Neutrophil (primary cell): ENCODE measurements at regions not wholly inside any gene's neighbourhood (a gene's known extent, or its start where the extent isn't known, plus 50 kb on each side); places are given as distances from the start of the nearest gene placed in this dataset.

Experiments
- H3K27ac ChIP-seq: fragments of 200-600 bp; sonication (generic); 2 replicates; pipeline ENCODE4 v1.5.1; 2016; ENCODE audit warnings: mild to moderate bottlenecking, moderate library complexity
- H3K27me3 ChIP-seq: fragments of 200-600 bp; sonication (generic); 2 replicates; pipeline ENCODE4 v1.6.0; 2016; ENCODE audit warnings: mild to moderate bottlenecking
- H3K36me3 ChIP-seq: fragments of 200-600 bp; sonication (generic); 2 replicates; pipeline ENCODE4 v1.5.1; 2017
- H3K4me1 ChIP-seq, 2 experiments: fragments of 200-600 bp in 1 of 2; sonication (generic) in 1 of 2; 1 replicate in 1 of 2; 2 replicates in 1 of 2; pipeline versions ENCODE4 v1.5.1 to v1.6.1; 2013 to 2016; ENCODE audit warnings: low read depth in 1 of 2, low read length in 1 of 2, mild to moderate bottlenecking in 1 of 2, moderate library complexity in 1 of 2; ENCODE audit not compliant: control insufficient read depth in 1 of 2, insufficient read depth in 1 of 2
- H3K4me3 ChIP-seq, 2 experiments: fragments of 200-600 bp in 1 of 2; sonication (generic) in 1 of 2; 1 replicate in 1 of 2; 2 replicates in 1 of 2; pipeline ENCODE4 v1.5.1; 2013 to 2016; ENCODE audit warnings: low read depth in 1 of 2, low read length in 1 of 2, mild to moderate bottlenecking in 1 of 2, moderate library complexity in 1 of 2
- H3K9me3 ChIP-seq: fragments of 200-600 bp; sonication (generic); 2 replicates; pipeline ENCODE4 v1.5.1; 2016
- TF ChIP-seq, protein P1 (sequence below): fragments of 200-600 bp; sonication (generic); IDR thresholded peaks from 2 replicates; pipeline ENCODE4 v1.5.1; 2016; ENCODE audit warnings: antibody characterized with exemption

DNA sequence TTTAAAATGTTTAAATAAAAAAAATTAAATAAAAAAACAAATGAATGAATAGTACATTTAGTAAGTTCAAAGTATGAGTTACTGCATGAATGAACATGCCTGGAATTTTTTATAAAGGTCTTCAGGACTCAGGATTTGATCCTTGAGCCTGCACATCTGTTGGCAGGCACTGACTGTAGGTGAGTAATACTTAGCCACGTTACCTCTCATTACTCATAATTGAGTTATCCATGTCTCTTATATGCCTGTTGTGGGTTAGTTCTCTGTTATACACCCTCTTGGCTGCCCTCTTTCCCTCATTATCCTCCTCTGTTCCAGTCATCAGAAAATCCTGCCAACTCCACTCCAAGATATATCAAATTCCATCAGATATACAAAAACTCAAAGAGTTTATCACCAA is 276.0 kb downstream of the FBXW7 start:
- Histone ChIP-seq H3K36me3 (no peaks in the 10 kb centered on the region), H3K27ac (no peak overlapping the region), H3K4me3 (no peak overlapping the region), H3K27me3 (no peaks in the 10 kb centered on the region), H3K9me3 (no peaks in the 10 kb centered on the region), H3K4me1 (no peaks in the 10 kb centered on the region)
- TF ChIP-seq, protein P1, sequence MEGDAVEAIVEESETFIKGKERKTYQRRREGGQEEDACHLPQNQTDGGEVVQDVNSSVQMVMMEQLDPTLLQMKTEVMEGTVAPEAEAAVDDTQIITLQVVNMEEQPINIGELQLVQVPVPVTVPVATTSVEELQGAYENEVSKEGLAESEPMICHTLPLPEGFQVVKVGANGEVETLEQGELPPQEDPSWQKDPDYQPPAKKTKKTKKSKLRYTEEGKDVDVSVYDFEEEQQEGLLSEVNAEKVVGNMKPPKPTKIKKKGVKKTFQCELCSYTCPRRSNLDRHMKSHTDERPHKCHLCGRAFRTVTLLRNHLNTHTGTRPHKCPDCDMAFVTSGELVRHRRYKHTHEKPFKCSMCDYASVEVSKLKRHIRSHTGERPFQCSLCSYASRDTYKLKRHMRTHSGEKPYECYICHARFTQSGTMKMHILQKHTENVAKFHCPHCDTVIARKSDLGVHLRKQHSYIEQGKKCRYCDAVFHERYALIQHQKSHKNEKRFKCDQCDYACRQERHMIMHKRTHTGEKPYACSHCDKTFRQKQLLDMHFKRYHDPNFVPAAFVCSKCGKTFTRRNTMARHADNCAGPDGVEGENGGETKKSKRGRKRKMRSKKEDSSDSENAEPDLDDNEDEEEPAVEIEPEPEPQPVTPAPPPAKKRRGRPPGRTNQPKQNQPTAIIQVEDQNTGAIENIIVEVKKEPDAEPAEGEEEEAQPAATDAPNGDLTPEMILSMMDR = no peak

DNA sequence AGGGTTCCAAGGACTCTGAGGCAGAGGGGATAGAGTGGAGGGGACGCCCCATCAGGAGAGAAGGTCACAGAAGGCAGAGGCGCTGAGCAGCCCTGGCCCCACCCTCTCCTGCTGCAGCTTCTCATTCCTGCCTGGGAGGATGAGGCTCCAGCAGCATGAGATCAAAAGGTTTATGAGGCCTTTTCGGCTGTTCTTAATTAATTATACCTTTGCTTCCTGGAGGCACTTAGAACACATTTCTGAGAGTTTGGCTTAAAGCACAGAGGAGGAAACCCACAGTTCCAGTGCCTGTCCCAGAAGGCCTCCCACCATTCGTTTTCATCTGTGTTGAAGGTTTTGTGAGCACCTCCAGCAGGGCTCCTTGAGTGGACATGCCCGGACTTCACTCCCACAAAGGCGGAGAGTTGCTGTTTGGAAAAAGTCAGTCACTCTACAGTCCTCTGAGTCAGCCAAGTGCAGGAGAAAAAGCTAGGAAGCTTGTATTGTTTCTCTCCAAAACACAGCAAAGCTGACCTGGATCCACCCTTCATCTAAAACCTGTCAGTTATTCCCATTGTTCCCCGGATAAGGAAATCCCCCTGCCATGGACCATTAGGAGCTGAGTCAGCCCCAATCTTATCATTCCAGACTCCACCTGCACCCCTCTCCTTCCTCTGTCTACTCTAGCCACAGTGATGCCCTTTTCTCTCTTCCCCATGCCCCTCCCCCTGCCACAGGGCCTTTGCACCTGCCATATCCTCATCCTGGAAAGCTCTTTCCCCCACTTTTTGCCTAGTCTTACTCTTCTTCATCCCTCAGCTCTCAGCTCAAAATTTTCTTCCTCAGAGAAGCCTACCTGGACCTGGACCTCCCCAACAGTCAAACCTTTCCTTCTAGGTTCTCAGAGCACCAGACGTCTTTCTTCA is 276.8 kb downstream of the FBXW7 start:
- Histone ChIP-seq H3K27ac (no peak overlapping the region), H3K4me1 (no peaks in the 10 kb centered on the region), H3K4me3 (no peak overlapping the region), H3K27me3 (no peaks in the 10 kb centered on the region), H3K9me3 (no peaks in the 10 kb centered on the region), H3K36me3 (no peaks in the 10 kb centered on the region)
- TF ChIP-seq, protein P1 = no peak

DNA sequence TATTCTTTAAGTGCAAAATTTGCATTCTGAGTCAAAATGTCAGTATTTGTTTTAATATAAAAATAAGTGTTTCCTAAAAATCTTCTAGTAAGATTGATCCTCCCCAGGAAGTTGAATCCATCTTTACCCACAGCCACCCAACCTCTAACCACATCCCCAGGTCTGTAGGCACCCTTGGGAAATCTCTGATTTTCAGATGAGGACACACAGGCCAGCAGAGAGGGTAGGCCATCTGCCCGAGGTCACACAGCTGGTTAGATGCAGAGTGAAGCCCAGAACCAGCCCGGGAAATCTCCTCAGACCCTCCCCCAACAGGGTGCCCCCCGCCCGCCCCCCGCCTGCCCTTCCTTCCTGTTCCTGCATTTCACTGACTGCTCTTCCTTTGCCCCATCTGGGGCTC is 277.5 kb downstream of the FBXW7 start:
- Histone ChIP-seq H3K27me3 (no peaks in the 10 kb centered on the region), H3K36me3 (no peaks in the 10 kb centered on the region), H3K4me3 (no peak overlapping the region), H3K4me1 (no peaks in the 10 kb centered on the region), H3K9me3 (no peaks in the 10 kb centered on the region), H3K27ac (no peak overlapping the region)
- TF ChIP-seq, protein P1 = no peak

DNA sequence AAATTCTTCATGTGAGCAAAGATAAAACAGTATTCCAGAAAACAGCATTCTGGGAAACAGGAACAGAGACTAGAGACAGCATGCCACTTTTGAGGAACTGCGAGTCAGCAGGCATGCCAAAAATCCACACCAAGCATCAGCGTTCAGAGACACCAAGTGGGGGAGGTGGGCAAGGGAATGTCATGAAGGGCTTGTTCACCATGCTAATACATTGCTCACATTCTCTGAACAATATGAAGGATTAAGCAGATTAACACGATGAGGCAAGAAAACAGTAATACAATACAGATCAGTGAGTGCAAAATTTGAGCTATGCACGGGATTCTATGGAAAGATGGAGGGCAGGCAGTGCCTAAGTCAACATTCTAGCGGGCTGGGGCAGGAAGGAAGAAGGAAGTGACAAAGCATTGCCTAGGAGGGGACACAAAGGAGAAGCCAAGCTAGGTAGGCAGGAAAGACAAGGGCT is 278.3 kb downstream of the FBXW7 start:
- TF ChIP-seq, protein P1 = no peak
- Histone ChIP-seq H3K27me3 (no peaks in the 10 kb centered on the region), H3K36me3 (no peaks in the 10 kb centered on the region), H3K4me1 (no peaks in the 10 kb centered on the region), H3K4me3 (no peak overlapping the region), H3K9me3 (no peaks in the 10 kb centered on the region), H3K27ac (no peak overlapping the region)

DNA sequence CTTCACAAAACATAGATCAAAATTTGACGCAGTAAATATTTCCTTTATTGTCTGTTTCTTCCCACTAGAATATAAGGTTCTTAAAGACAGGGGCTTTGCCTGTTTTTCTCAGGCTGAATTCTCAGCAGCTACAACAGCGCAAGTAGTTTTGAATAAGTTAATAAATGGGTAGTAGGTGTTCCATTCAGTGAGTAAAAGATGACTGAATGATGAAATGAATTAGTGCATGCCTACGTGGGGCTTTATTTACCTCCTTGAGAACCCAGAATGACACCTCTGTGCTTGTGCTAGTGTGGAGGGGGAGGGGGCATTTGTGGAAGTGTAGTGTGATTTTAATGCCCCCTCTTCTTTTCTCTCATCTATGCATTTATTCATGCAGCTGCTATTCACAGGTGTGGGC is 278.9 kb downstream of the FBXW7 start:
- Histone ChIP-seq H3K9me3 (no peaks in the 10 kb centered on the region), H3K27me3 (no peaks in the 10 kb centered on the region), H3K4me3 (no peak overlapping the region), H3K27ac (no peak overlapping the region), H3K36me3 (no peaks in the 10 kb centered on the region), H3K4me1 (no peaks in the 10 kb centered on the region)
- TF ChIP-seq, protein P1 = no peak
